Bronchial epithelial cell (primary cell): ENCODE measurements at regions not wholly inside any gene's neighbourhood (a gene's known extent, or its start where the extent isn't known, plus 50 kb on each side); places are given as distances from the start of the nearest gene placed in this dataset.

Experiments used
- DNase-seq: peaks from one replicate; pipeline ENCODE4 v3.0.0-alpha.2; 2010; ENCODE audit warnings: low read depth
- FAIRE-seq: peaks from 2 replicates; lab custom pipeline; 2011; peaks lifted over from hg19 to GRCh38; lab: Jason Lieb, UNC
- H3K27me3 ChIP-seq: 2 replicates; pipeline ENCODE4 v1.5.1; 2011; ENCODE audit warnings: low read length; ENCODE audit not compliant: control insufficient read depth, insufficient read depth
- H3K36me3 ChIP-seq: 2 replicates; pipeline ENCODE4 v1.5.1; 2011; ENCODE audit warnings: low read length; ENCODE audit not compliant: control insufficient read depth, insufficient read depth
- H3K4me3 ChIP-seq: 2 replicates; pipeline ENCODE4 v1.5.1; 2011; ENCODE audit warnings: mild to moderate bottlenecking, low read depth, low read length, control low read depth
- TF ChIP-seq, protein P1 (sequence below): IDR thresholded peaks from 2 replicates; pipeline ENCODE4 v1.5.1; 2011; ENCODE audit warnings: mild to moderate bottlenecking, moderate library complexity, low read length, control low read depth, inconsistent platforms; ENCODE audit not compliant: insufficient read depth, severe bottlenecking

DNA sequence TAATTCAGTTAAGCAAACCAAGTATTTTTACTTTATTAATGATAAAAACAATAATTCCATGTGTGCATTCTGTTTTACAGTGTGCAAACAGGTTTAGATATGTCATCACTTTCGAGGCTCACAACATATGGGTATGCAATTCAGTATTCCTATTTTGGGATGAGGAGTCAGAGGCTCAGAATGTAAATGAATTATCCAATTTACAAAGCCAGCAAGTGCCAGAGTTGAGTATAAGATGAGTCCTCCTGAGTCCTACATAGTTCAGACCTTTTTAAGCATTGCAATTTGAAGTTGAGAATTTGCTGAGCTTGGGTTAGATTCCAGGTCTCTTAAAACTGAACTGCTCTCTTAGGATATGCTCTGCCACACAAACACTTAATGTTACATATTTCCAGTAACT, 424.2 kb upstream of the ROBO2 start:
- Histone ChIP-seq H3K36me3 (no peaks in the 10 kb centered on the region), H3K27me3 (no peaks in the 10 kb centered on the region), H3K4me3 (no peak overlapping the region)
- TF ChIP-seq, protein P1, sequence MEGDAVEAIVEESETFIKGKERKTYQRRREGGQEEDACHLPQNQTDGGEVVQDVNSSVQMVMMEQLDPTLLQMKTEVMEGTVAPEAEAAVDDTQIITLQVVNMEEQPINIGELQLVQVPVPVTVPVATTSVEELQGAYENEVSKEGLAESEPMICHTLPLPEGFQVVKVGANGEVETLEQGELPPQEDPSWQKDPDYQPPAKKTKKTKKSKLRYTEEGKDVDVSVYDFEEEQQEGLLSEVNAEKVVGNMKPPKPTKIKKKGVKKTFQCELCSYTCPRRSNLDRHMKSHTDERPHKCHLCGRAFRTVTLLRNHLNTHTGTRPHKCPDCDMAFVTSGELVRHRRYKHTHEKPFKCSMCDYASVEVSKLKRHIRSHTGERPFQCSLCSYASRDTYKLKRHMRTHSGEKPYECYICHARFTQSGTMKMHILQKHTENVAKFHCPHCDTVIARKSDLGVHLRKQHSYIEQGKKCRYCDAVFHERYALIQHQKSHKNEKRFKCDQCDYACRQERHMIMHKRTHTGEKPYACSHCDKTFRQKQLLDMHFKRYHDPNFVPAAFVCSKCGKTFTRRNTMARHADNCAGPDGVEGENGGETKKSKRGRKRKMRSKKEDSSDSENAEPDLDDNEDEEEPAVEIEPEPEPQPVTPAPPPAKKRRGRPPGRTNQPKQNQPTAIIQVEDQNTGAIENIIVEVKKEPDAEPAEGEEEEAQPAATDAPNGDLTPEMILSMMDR, result no peak
- DNase-seq (no peak), FAIRE-seq (no peak)

DNA sequence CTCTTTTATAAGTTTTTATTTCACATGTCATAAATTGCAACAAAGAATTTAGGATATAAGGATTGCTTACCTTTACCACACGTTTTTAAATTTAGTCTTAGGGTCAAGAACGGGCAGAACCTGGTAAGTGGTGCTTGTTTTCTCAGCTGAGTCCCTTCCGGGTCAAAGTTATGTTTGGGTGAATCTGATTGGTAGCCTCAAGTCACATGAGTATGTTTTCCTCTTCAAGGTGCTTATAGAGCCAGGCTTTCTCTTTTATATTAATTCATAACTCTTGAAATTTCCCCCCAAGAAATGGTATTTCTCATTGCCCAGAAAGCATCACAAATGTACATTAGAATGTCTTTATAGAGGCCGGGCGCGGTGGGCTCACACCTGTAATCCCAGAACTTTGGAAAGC, 415.7 kb upstream of the ROBO2 start:
- FAIRE-seq (no peak), DNase-seq (no peak)
- Histone ChIP-seq H3K4me3 (no peak overlapping the region), H3K27me3 (no peaks in the 10 kb centered on the region), H3K36me3 (no peaks in the 10 kb centered on the region)
- TF ChIP-seq, protein P1, result no peak

DNA sequence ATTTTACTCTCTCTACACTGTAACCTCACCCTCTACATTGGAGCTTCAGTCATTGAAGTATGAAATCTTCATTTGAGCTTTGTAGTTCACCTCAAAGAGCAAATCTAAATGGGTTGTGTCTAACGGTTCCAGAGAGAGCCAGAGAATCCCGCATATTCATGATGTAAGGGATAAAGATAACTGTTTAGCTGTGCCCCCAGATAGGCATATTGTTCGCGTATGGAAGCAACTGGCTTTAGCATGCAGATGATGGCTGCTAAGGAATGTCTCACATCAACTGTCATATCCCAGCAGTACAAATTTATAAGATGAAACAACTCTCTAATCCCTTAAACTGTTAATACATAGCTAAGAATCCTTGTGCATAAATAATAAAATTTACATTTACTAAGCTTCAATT, 412.7 kb upstream of the ROBO2 start:
- Histone ChIP-seq H3K4me3 (no peak overlapping the region), H3K27me3 (no peaks in the 10 kb centered on the region), H3K36me3 (no peaks in the 10 kb centered on the region)
- DNase-seq, result no peak
- FAIRE-seq, result no peak
- TF ChIP-seq, protein P1, result no peak

DNA sequence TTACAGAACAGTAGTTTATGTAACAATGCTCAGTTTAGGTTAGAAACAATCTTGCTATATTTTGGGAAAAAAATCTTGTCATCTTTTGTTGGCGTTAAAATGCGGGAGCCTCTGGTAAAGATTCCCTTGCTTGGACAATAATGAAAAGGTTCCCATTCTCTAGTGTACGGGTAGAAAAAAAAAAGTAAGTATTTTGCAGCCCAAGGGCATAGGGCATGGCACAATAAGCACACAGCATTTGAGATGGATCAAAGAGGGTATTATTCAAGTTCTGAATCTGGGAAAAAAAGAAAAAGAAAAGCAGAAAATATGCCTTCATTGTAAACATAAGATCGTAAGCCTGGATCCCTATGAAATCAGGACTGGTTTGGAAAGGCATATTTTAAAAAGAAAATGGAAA, 408.6 kb upstream of the ROBO2 start:
- FAIRE-seq (no peak), DNase-seq (no peak)
- no peak overlapping the region for H3K4me3 ChIP-seq
- TF ChIP-seq, protein P1, result no peak
- no peaks in the 10 kb centered on the region for H3K36me3 ChIP-seq
- H3K27me3 ChIP-seq, result no peaks in the 10 kb centered on the region

DNA sequence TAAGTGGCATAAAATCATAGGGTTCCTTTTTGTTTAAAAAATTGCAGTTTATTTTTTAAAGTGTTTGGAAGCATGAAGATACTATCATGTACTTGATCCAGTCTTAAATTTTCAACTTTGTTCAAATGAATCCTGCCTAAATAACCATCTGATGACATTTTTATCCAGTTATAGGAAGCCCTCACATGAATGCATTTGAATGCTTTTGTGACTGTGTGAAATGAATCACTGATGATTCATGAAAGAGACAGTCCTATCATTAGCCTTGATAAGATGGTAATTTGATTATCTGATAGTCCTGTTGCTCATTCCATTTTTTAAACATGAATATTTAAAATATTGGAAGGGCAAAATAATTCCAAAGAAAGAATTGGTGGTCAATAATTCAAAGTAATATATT, 401.9 kb upstream of the ROBO2 start:
- Histone ChIP-seq H3K4me3 (no peak overlapping the region), H3K36me3 (no peaks in the 10 kb centered on the region), H3K27me3 (no peaks in the 10 kb centered on the region)
- FAIRE-seq, result no peak
- TF ChIP-seq, protein P1, result no peak
- peak; percentile 40 for DNase-seq

DNA sequence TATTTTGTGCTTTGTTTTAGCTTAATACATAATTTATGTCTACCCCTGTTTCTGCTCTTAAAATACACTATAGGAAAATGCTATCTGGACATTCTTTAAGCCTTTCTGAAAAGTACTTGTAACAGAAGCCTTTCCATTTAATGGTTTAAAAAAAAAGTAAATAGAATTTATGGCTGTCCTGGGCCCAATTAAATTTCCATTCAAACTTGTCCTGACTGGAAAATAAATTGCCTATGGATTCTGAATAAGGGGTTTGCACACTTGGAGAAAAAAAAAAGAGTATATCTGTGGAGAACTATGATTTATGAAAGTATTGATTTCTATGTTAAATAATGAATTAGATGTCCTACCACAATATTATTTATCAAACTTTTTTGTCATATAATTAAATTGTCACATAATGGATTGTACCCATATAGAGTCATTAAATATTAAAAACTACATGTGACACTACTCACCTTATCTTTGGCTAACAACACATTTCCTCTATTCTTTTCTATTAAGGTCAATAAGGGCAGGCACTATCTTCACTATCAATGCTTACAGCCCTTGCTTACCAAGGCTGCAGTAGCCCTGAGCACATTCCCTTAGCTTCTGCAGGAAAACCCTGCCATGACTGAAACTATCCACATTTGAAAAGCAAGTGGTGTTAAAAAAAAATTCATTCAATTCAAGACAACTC, 396.1 kb upstream of the ROBO2 start:
- Histone ChIP-seq H3K36me3 (no peaks in the 10 kb centered on the region), H3K27me3 (no peaks in the 10 kb centered on the region), H3K4me3 (no peak overlapping the region)
- no peak for DNase-seq
- TF ChIP-seq, protein P1, result no peak
- FAIRE-seq, result no peak
